HK-2 (cell line): ENCODE measurements at regions not wholly inside any gene's neighbourhood (a gene's known extent, or its start where the extent isn't known, plus 50 kb on each side); places are given as distances from the start of the nearest gene placed in this dataset.
"Not testable (repeated sequence)": the region's sequence is repeated elsewhere in the genome, so short reads cannot be mapped to it uniquely, and the experiment has no call there.

Experiments
- DNase-seq: peaks from one replicate; pipeline ENCODE4 v3.0.0-alpha.2; 2018; ENCODE audit not compliant: unreplicated experiment

GRCh38 chrX:44675362-44676024 lies 132.8 kb upstream of the FUNDC1 start:
- peak; percentile 16 for DNase-seq

GRCh38 chrX:44674906-44675305 lies 132.2 kb upstream of the FUNDC1 start:
- DNase-seq: no peak

GRCh38 chrX:44669626-44670025 lies 127.0 kb upstream of the FUNDC1 start:
- no peak for DNase-seq

GRCh38 chrX:44667771-44668170 lies 125.1 kb upstream of the FUNDC1 start:
- DNase-seq: no peak

- not testable (repeated sequence) for DNase-seq
Observed at GRCh38 chrX:44657718-44658246, 115.1 kb upstream of the FUNDC1 start.

- DNase-seq: no peak
Observed at GRCh38 chrX:44651358-44651757, 108.7 kb upstream of the FUNDC1 start.

- no peak for DNase-seq
Observed at GRCh38 chrX:44643723-44644122, 101.1 kb upstream of the FUNDC1 start.

- no peak for DNase-seq
Observed at GRCh38 chrX:44637282-44637681, 94.6 kb upstream of the FUNDC1 start.

- no peak for DNase-seq
Observed at GRCh38 chrX:44621078-44621477, 78.4 kb upstream of the FUNDC1 start.

- no peak for DNase-seq
Observed at GRCh38 chrX:44619039-44619438, 76.4 kb upstream of the FUNDC1 start.

- no peak for DNase-seq
Observed at GRCh38 chrX:44596277-44596676, 53.6 kb upstream of the FUNDC1 start.
